ENCODE measurements at regions not wholly inside any gene's neighbourhood (a gene's known extent, or its start where the extent isn't known, plus 50 kb on each side); places are given as distances from the start of the nearest gene placed in this dataset.

DNA sequence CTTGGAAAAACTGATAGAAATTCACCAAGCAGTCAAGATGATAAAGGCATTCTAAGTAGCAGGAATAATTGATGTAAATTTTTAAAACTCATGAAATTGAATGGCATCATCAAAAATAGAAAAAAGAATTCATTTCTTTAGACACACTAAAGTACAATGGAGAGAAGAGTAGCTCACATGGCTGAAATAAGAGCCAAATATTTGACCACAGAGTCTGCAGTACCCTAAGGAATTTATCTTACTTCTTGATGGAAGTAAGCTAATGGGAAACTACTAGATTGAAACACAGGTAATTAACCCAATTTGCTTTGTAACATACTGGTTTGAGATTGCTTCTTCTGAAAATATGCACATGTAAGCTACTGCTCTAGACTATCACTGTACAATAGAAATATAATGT is 70.8 kb upstream of the GPM6A start:
- TF ChIP-seq, protein P1, sequence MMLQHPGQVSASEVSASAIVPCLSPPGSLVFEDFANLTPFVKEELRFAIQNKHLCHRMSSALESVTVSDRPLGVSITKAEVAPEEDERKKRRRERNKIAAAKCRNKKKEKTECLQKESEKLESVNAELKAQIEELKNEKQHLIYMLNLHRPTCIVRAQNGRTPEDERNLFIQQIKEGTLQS (IDR thresholded peaks at IDR 0.05), result no peak
- TF ChIP-seq, protein P2, sequence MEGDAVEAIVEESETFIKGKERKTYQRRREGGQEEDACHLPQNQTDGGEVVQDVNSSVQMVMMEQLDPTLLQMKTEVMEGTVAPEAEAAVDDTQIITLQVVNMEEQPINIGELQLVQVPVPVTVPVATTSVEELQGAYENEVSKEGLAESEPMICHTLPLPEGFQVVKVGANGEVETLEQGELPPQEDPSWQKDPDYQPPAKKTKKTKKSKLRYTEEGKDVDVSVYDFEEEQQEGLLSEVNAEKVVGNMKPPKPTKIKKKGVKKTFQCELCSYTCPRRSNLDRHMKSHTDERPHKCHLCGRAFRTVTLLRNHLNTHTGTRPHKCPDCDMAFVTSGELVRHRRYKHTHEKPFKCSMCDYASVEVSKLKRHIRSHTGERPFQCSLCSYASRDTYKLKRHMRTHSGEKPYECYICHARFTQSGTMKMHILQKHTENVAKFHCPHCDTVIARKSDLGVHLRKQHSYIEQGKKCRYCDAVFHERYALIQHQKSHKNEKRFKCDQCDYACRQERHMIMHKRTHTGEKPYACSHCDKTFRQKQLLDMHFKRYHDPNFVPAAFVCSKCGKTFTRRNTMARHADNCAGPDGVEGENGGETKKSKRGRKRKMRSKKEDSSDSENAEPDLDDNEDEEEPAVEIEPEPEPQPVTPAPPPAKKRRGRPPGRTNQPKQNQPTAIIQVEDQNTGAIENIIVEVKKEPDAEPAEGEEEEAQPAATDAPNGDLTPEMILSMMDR (IDR thresholded peaks at IDR 0.05; ENCODE audit: low read depth, low read length, missing input control), result no peak
- TF ChIP-seq HNF4A (conservative IDR thresholded peaks at IDR 0.05) (no peak), RAD21 (IDR thresholded peaks at IDR 0.05) (no peak)
